Naive thymus-derived CD4-positive, alpha-beta T cell (primary cell): ENCODE measurements at regions not wholly inside any gene's neighbourhood (a gene's known extent, or its start where the extent isn't known, plus 50 kb on each side); places are given as distances from the start of the nearest gene placed in this dataset.

Source experiments
- ATAC-seq: fragments of 150-1000 bp; cut with Tn5 transposase; 2 replicates; pipeline ENCODE4 v1.10.0; 2021; ENCODE audit warnings: mild to moderate bottlenecking, moderate library complexity
- CTCF ChIA-PET: fragments of 350-600 bp; sonication (Branson Sonifier 250); formaldehyde crosslinking; loops from one replicate; lab custom pipeline; 2021; ENCODE audit warnings: antibody characterized with exemption; lab: Charles Lee
- POLR2A ChIA-PET: fragments of 350-600 bp; sonication (Branson Sonifier 250); formaldehyde crosslinking; loops from one replicate; lab custom pipeline; 2021; ENCODE audit warnings: antibody characterized with exemption, inconsistent platforms; lab: Charles Lee
- DNase-seq, 9 donors: peaks; one replicate each; pipeline versions ENCODE4 v3.0.0 to v3.0.0-alpha.2; 2020 to 2022; ENCODE audit warnings: mixed read lengths in 1 of 9
- H3K27ac ChIP-seq: one replicate; pipeline ENCODE4 v1.7.0; 2013; ENCODE audit warnings: mild to moderate bottlenecking, low read depth, low read length, moderate library complexity
- H3K27me3 ChIP-seq, 2 donors: one replicate each; pipeline ENCODE4 v1.7.0; 2013; ENCODE audit warnings: low read length in 2 of 2, mild to moderate bottlenecking in 2 of 2, moderate library complexity in 2 of 2; ENCODE audit not compliant: control insufficient read depth in 2 of 2, insufficient read depth in 2 of 2
- H3K36me3 ChIP-seq, 3 experiments: 1 replicate in 2 of 3; 2 replicates in 1 of 3; pipeline ENCODE4 v1.7.0; 2013; ENCODE audit warnings: low read length in 3 of 3, mild to moderate bottlenecking in 3 of 3, moderate library complexity in 1 of 3; ENCODE audit not compliant: insufficient read depth in 3 of 3, control insufficient read depth in 2 of 3
- H3K4me1 ChIP-seq, 2 donors: one replicate each; pipeline ENCODE4 v1.7.0; 2013; ENCODE audit warnings: low read length in 2 of 2, mild to moderate bottlenecking in 2 of 2, moderate library complexity in 1 of 2; ENCODE audit not compliant: control insufficient read depth in 2 of 2, insufficient read depth in 2 of 2
- H3K4me3 ChIP-seq: 2 replicates; pipeline ENCODE4 v1.7.0; 2013; ENCODE audit warnings: mild to moderate bottlenecking, low read length
- H3K9me3 ChIP-seq, 3 experiments: 1 replicate in 2 of 3; 2 replicates in 1 of 3; pipeline ENCODE4 v1.7.0; 2013; ENCODE audit warnings: low read length in 3 of 3; ENCODE audit not compliant: control insufficient read depth in 2 of 3
- H3K27ac Mint-ChIP-seq, 9 donors: one replicate each; pipeline ENCODE4 v1.8.0; 2020 to 2022; ENCODE audit warnings: mixed read lengths in 9 of 9, mild to moderate bottlenecking in 8 of 9, moderate library complexity in 5 of 9, inconsistent platforms in 2 of 9
- H3K27me3 Mint-ChIP-seq, 5 donors: one replicate each; pipeline ENCODE4 v1.8.0; 2021 to 2022; ENCODE audit warnings: mixed read lengths in 5 of 5, mild to moderate bottlenecking in 1 of 5
- H3K36me3 Mint-ChIP-seq, 5 donors: one replicate each; pipeline ENCODE4 v1.8.0; 2020 to 2022; ENCODE audit warnings: mixed read lengths in 5 of 5, mild to moderate bottlenecking in 3 of 5, inconsistent platforms in 1 of 5
- H3K4me1 Mint-ChIP-seq, 7 donors: one replicate each; pipeline ENCODE4 v1.8.0; 2020 to 2022; ENCODE audit warnings: mixed read lengths in 7 of 7, mild to moderate bottlenecking in 3 of 7, inconsistent platforms in 1 of 7
- H3K4me3 Mint-ChIP-seq, 10 donors: one replicate each; pipeline ENCODE4 v1.8.0; 2020 to 2022; ENCODE audit warnings: mild to moderate bottlenecking in 10 of 10, mixed read lengths in 10 of 10, moderate library complexity in 6 of 10, inconsistent platforms in 2 of 10
- H3K9me3 Mint-ChIP-seq, 11 donors: one replicate each; pipeline ENCODE4 v1.8.0; 2020 to 2022; ENCODE audit warnings: mixed read lengths in 11 of 11, mild to moderate bottlenecking in 4 of 11, inconsistent platforms in 1 of 11, moderate library complexity in 1 of 11
- intact Hi-C, 2 donors: fragments of 100-400 bp; cut with micrococcal nuclease; formaldehyde crosslinking; loops; one replicate each; pipeline ENCODE4 v1.15.1; 2023

- peaks cover 0 to 2% (median 0%) of the 10 kb centered on the region in 11 donors for H3K9me3 Mint-ChIP-seq
- DNase-seq = no peak
- intact Hi-C loops = no loop called here
- no peaks in the 10 kb centered on the region for H3K36me3 ChIP-seq
- no peak overlapping the region for H3K27ac Mint-ChIP-seq
- no peaks in the 10 kb centered on the region for H3K9me3 ChIP-seq
- no peaks in the 10 kb centered on the region for H3K27me3 Mint-ChIP-seq
- no peak overlapping the region for H3K4me3 Mint-ChIP-seq
- ChIA-PET CTCF (no interaction called here), POLR2A (no interaction called here)
- ATAC-seq = no peak
- H3K27me3 ChIP-seq = no peaks in the 10 kb centered on the region
- H3K4me1 Mint-ChIP-seq = peaks cover 0 to 5% (median 0%) of the 10 kb centered on the region in 7 donors
- no peak overlapping the region for H3K27ac ChIP-seq
- no peaks in the 10 kb centered on the region for H3K4me1 ChIP-seq
- no peak overlapping the region for H3K4me3 ChIP-seq
- H3K36me3 Mint-ChIP-seq = no peaks in the 10 kb centered on the region
Observed at GRCh38 chr10:43753397-43754061, 104.8 kb upstream of the ZNF32 start.

DNA sequence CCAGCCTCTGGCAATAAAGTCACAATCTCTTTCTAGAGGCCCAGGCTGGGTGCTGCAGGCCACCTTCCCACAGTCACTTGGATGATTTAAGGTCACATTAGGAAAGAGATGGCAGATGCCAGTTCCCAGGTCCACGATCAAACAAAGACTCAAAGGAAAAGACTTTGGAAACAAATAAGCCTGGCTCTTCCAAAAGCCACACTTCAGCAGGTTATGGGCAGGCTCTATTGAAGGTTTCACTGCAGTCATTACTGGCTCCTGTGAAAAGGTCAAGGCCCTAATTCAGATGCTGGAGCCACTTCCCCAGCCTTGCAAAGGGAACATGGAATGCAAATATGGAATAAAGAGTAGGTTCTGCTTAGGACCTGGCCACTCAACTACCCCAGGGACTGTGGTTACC, 104.0 kb upstream of the ZNF32 start:
- no peak overlapping the region for H3K27ac Mint-ChIP-seq
- peaks cover 0 to 5% (median 0%) of the 10 kb centered on the region in 7 donors for H3K4me1 Mint-ChIP-seq
- Histone ChIP-seq H3K4me1 (no peaks in the 10 kb centered on the region), H3K27ac (no peak overlapping the region), H3K9me3 (no peaks in the 10 kb centered on the region), H3K36me3 (no peaks in the 10 kb centered on the region), H3K4me3 (no peak overlapping the region), H3K27me3 (no peaks in the 10 kb centered on the region)
- no peaks in the 10 kb centered on the region for H3K27me3 Mint-ChIP-seq
- ATAC-seq (no peak), DNase-seq (no peak)
- ChIA-PET CTCF (no interaction called here), POLR2A (no interaction called here)
- peaks cover 0 to 2% (median 0%) of the 10 kb centered on the region in 11 donors for H3K9me3 Mint-ChIP-seq
- intact Hi-C loops = no loop called here
- no peak overlapping the region for H3K4me3 Mint-ChIP-seq
- no peaks in the 10 kb centered on the region for H3K36me3 Mint-ChIP-seq

GRCh38 chr10:43751646-43752045, 103.0 kb upstream of the ZNF32 start:
- Histone ChIP-seq H3K4me1 (no peaks in the 10 kb centered on the region), H3K9me3 (no peaks in the 10 kb centered on the region), H3K27ac (no peak overlapping the region), H3K27me3 (no peaks in the 10 kb centered on the region), H3K36me3 (no peaks in the 10 kb centered on the region), H3K4me3 (no peak overlapping the region)
- CTCF ChIA-PET = no interaction called here
- no peak overlapping the region for H3K4me3 Mint-ChIP-seq
- ATAC-seq = no peak
- no peak for DNase-seq
- H3K9me3 Mint-ChIP-seq = peaks cover 0 to 2% (median 0%) of the 10 kb centered on the region in 11 donors
- H3K27ac Mint-ChIP-seq = no peak overlapping the region
- peaks cover 0 to 5% (median 0%) of the 10 kb centered on the region in 7 donors for H3K4me1 Mint-ChIP-seq
- POLR2A ChIA-PET = no interaction called here
- H3K36me3 Mint-ChIP-seq = no peaks in the 10 kb centered on the region
- H3K27me3 Mint-ChIP-seq = peaks cover 0 to 2% (median 0%) of the 10 kb centered on the region in 5 donors
- intact Hi-C loops = no loop called here

DNA sequence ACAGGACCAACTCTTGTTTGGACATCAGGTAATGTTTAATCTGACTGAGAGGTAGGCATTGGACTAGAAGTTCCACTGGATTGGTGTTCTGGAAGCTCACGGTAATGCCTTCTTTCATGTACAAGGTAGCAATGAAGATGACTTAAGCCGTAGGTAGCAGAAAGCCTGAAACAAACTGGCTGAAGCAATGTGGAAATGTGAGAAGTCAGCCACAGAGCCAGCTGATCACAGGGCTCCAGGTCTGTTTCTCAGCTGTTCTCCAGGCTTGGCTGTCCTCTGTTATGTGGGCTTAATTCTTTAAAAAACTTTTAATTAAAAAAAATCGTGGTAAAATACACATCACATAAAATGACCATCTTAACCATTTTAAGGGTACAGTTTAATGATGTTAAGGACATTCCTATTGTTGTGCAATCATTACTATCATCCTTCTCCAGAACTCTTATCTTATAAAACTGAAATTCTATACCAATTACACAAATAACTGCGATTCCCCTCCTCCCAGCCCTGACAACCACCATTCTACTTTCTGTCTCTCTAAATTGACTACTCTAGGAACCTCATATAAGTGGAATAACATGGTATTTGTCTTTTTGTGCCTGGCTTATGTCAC, 101.4 kb upstream of the ZNF32 start:
- Histone ChIP-seq H3K9me3 (no peaks in the 10 kb centered on the region), H3K27ac (no peak overlapping the region), H3K4me3 (no peak overlapping the region), H3K27me3 (no peaks in the 10 kb centered on the region), H3K36me3 (no peaks in the 10 kb centered on the region), H3K4me1 (no peaks in the 10 kb centered on the region)
- no peak for DNase-seq
- H3K27me3 Mint-ChIP-seq = peaks cover 0 to 2% (median 0%) of the 10 kb centered on the region in 5 donors
- intact Hi-C loops = no loop called here
- H3K9me3 Mint-ChIP-seq = peaks cover 0 to 2% (median 0%) of the 10 kb centered on the region in 11 donors
- CTCF ChIA-PET = no interaction called here
- no peaks in the 10 kb centered on the region for H3K36me3 Mint-ChIP-seq
- no peak for ATAC-seq
- H3K4me1 Mint-ChIP-seq = peaks cover 0 to 2% (median 0%) of the 10 kb centered on the region in 7 donors
- no peak overlapping the region for H3K27ac Mint-ChIP-seq
- no peak overlapping the region for H3K4me3 Mint-ChIP-seq
- POLR2A ChIA-PET = no interaction called here

DNA sequence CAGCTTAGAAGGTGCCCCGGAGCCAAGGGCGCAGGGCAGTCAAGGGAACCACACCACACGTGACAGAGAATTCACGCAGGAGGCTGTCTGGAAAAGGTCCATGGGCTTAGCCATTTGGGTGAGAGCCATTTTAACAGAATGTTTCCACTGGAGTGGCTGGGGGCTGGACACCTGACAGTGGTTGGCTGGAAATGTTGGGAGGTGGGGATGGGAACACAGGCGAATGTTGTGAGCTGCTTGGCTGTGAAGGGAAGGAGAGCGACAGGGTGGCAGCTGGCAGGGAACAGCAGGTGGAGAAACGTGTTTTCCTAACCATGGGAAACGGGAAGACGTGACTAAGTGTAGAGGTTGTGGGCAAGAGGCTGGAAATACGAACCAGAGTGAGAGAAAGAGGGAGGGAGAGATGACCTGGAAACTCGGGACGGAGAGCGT, 100.5 kb upstream of the ZNF32 start:
- no peaks in the 10 kb centered on the region for H3K4me1 ChIP-seq
- no peaks in the 10 kb centered on the region for H3K27me3 ChIP-seq
- ATAC-seq = no peak
- H3K9me3 Mint-ChIP-seq = peaks cover 0 to 2% (median 0%) of the 10 kb centered on the region in 11 donors
- no peaks in the 10 kb centered on the region for H3K9me3 ChIP-seq
- no peak overlapping the region for H3K4me3 Mint-ChIP-seq
- H3K4me3 ChIP-seq = no peak overlapping the region
- H3K27ac Mint-ChIP-seq = no peak overlapping the region
- H3K27me3 Mint-ChIP-seq = peaks cover 0 to 2% (median 0%) of the 10 kb centered on the region in 5 donors
- H3K27ac ChIP-seq = no peak overlapping the region
- DNase-seq = no peak
- H3K36me3 ChIP-seq = no peaks in the 10 kb centered on the region
- intact Hi-C loops = no loop called here
- POLR2A ChIA-PET = no interaction called here
- peaks cover 0 to 2% (median 0%) of the 10 kb centered on the region in 7 donors for H3K4me1 Mint-ChIP-seq
- CTCF ChIA-PET = no interaction called here
- no peaks in the 10 kb centered on the region for H3K36me3 Mint-ChIP-seq

- intact Hi-C loops = no loop called here
- ATAC-seq (no peak), DNase-seq (no peak)
- H3K4me3 ChIP-seq = no peak overlapping the region
- H3K4me3 Mint-ChIP-seq = no peak overlapping the region
- H3K4me1 ChIP-seq = no peaks in the 10 kb centered on the region
- no peaks in the 10 kb centered on the region for H3K36me3 ChIP-seq
- ChIA-PET POLR2A (no interaction called here), CTCF (no interaction called here)
- H3K27me3 Mint-ChIP-seq = peaks cover 0 to 2% (median 0%) of the 10 kb centered on the region in 5 donors
- H3K9me3 ChIP-seq = no peaks in the 10 kb centered on the region
- H3K27me3 ChIP-seq = no peaks in the 10 kb centered on the region
- peaks cover 0 to 2% (median 0%) of the 10 kb centered on the region in 7 donors for H3K4me1 Mint-ChIP-seq
- no peak overlapping the region for H3K27ac Mint-ChIP-seq
- H3K9me3 Mint-ChIP-seq = peaks cover 0 to 2% (median 0%) of the 10 kb centered on the region in 11 donors
- H3K36me3 Mint-ChIP-seq = no peaks in the 10 kb centered on the region
- no peak overlapping the region for H3K27ac ChIP-seq
Observed at GRCh38 chr10:43748560-43748959, 99.9 kb upstream of the ZNF32 start.

DNA sequence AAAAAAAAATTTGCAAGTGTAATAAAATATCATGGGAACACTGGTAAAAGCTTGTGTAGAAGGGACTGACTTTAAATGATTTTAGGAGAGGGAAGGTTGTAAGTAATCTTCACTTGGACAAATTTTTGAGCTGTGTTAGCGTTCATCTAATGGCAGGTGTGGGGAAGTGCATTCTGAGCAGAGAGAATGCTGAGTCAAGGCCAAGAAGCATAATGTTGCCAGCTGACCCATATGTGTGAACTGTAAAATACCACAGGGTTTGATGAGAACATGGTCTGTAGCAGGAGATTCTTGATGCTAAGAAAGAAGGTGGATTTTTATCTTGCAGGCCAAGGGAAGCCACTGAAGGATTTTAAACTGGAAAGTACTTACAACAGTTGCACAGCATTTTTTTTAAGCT, 98.2 kb upstream of the ZNF32 start:
- H3K4me1 Mint-ChIP-seq = peaks cover 0 to 2% (median 0%) of the 10 kb centered on the region in 7 donors
- DNase-seq (no peak), ATAC-seq (no peak)
- no peaks in the 10 kb centered on the region for H3K4me1 ChIP-seq
- no peaks in the 10 kb centered on the region for H3K9me3 ChIP-seq
- H3K36me3 Mint-ChIP-seq = no peaks in the 10 kb centered on the region
- no peak overlapping the region for H3K27ac Mint-ChIP-seq
- ChIA-PET CTCF (interaction anchor here (0.6 kb wide), 1 partner anchor 56 kb away, joined by 3 read pairs; no protein-coding TSS in a partner anchor), POLR2A (no interaction called here)
- H3K27me3 Mint-ChIP-seq = peaks cover 0 to 3% (median 0%) of the 10 kb centered on the region in 5 donors
- no peaks in the 10 kb centered on the region for H3K36me3 ChIP-seq
- H3K27me3 ChIP-seq = no peaks in the 10 kb centered on the region
- no peaks in the 10 kb centered on the region for H3K9me3 Mint-ChIP-seq
- no peak overlapping the region for H3K4me3 Mint-ChIP-seq
- no peak overlapping the region for H3K4me3 ChIP-seq
- intact Hi-C loops = no loop called here
- no peak overlapping the region for H3K27ac ChIP-seq
